ENCODE measurements at regions not wholly inside any gene's neighbourhood (a gene's known extent, or its start where the extent isn't known, plus 50 kb on each side); places are given as distances from the start of the nearest gene placed in this dataset.

- TF ChIP-seq, protein P1, sequence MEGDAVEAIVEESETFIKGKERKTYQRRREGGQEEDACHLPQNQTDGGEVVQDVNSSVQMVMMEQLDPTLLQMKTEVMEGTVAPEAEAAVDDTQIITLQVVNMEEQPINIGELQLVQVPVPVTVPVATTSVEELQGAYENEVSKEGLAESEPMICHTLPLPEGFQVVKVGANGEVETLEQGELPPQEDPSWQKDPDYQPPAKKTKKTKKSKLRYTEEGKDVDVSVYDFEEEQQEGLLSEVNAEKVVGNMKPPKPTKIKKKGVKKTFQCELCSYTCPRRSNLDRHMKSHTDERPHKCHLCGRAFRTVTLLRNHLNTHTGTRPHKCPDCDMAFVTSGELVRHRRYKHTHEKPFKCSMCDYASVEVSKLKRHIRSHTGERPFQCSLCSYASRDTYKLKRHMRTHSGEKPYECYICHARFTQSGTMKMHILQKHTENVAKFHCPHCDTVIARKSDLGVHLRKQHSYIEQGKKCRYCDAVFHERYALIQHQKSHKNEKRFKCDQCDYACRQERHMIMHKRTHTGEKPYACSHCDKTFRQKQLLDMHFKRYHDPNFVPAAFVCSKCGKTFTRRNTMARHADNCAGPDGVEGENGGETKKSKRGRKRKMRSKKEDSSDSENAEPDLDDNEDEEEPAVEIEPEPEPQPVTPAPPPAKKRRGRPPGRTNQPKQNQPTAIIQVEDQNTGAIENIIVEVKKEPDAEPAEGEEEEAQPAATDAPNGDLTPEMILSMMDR (conservative IDR thresholded peaks at IDR 0.05; ENCODE audit: low read depth in 2 of 2): no peak
- no peak for TF ChIP-seq EZH2 (IDR thresholded peaks at IDR 0.05; ENCODE audit: low read depth, unreplicated experiment)
These were observed 70.4 kb upstream of the SKOR2 start for GRCh38 chr18:47321815-47322214.
